GM08714 (cell line): ENCODE measurements at regions not wholly inside any gene's neighbourhood (a gene's known extent, or its start where the extent isn't known, plus 50 kb on each side); places are given as distances from the start of the nearest gene placed in this dataset.

Experiments
- H3K4me3 ChIP-seq: fragments of 200-500 bp; sonication (Bioruptor generic); 2 replicates; pipeline ENCODE4 v1.5.1; 2014; ENCODE audit warnings: mild to moderate bottlenecking, low read length, inconsistent platforms
- ZNF274 ChIP-seq: IDR thresholded peaks from 2 replicates; pipeline ENCODE4 v1.6.1; 2012; ENCODE audit warnings: mild to moderate bottlenecking, low read depth, low read length

DNA sequence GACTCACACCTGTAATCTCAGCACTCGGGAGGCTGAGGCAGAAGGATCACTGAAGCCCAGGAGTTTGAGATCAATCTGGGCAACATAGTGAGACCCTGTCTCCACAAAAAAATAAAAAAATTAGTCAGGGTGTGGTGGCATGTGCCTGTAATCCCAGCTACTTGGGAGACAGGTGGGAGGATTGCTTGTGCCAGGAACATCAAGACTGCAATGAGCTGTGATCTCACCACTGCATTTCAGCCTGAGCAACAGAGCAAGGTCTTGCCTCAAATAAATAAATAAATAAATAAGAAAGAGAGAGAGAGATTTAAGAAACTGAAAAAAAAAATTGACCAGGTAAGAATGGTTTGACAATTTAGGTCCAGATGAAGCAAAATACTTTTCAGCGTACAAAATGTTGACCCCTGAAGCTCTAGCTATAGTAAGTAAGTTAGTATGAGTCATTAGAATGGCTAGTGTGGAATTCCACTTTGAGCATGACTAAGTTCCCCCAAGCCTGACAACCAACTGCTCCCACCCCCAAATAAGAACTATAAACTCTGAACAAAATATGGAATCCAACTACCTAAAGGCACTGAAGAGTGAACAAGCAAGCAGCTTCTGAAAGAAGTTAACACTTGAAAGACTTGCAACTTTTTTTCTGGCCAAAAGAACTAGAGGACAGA is 217.8 kb upstream of the TLE4 start:
- no peak for TF ChIP-seq ZNF274
- no peak overlapping the region for H3K4me3 ChIP-seq

DNA sequence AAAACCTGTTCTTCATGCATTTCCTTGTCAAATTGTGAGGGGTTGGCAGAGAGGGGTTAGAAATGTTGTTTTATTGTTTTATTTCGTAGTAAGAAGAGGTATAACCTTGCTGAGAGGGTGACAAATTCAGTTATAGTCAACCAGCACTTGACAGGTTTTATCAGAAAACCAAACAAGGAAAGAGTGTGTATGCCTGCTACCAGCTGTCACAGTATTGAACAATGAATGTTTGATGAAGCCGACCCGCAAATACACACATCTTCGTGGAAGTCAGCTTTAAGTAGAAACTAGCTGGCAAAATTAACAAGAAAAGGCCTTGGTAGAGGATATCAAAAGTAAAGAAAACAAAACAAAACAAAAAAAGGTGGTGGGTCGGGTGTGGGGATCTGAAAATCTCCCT is 214.6 kb upstream of the TLE4 start:
- TF ChIP-seq ZNF274, result no peak
- H3K4me3 ChIP-seq, result no peak overlapping the region

DNA sequence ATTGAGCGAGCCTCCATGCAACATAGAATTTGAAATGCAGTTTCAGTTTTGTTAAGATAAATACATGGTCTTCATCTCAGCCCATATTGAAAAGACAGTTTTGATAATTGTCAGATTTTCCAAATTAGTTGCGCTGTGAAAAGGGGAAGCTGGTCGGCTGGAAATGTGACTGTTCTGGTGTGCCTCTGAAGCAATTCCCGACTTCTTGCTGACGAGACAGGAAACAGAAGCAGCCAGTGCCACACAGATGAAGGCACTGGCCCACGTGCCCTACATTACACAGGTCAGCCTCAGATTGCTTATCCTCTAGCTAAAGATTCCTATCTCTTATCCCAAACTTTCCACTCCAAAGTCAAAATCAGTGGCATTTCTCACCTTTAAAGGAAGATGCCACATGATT is 214.1 kb upstream of the TLE4 start:
- no peak overlapping the region for H3K4me3 ChIP-seq
- no peak for TF ChIP-seq ZNF274

DNA sequence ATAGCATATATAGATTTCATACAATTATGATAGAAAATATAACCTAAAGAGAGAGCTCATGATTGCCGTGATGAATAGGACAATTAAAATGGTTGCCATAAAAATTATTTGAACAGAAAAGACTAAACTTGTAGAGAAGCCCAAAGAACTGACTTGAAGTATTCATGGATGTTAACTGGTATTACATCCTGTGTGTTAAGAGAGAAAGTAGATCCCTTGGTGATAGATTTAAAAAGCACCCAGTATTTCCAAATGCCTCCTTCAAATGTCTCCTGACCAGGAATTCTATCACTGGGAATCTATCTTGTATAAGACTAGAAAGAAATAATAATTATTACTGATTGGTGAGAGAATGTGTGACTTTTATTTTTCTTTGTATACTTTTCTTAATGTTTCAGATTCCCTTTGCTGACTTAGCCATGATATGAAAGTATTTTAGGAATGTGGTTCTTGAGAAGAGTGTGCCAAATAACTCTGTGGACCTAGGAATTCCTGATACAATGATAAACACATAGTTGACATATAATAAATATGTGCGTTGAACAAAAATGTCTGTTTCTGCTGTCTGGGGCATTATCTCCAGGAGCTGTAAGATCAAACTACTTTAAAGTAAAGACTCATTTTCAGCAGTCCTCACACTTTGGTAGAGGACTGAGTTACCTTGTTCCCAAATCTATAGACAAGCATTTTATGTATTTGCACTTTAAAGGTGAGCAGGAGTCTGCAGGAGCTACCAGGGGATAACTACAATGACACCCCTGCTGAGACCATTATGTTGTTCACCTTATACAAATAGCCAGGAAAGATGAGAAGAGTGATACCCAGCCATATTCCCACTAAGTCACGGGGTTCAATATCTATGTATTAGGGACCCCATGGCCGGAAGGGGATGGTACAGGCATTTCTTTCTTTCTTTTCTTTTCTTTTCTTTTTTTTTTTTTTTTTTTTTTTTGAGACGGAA is 211.1 kb upstream of the TLE4 start:
- TF ChIP-seq ZNF274, result no peak
- no peak overlapping the region for H3K4me3 ChIP-seq

DNA sequence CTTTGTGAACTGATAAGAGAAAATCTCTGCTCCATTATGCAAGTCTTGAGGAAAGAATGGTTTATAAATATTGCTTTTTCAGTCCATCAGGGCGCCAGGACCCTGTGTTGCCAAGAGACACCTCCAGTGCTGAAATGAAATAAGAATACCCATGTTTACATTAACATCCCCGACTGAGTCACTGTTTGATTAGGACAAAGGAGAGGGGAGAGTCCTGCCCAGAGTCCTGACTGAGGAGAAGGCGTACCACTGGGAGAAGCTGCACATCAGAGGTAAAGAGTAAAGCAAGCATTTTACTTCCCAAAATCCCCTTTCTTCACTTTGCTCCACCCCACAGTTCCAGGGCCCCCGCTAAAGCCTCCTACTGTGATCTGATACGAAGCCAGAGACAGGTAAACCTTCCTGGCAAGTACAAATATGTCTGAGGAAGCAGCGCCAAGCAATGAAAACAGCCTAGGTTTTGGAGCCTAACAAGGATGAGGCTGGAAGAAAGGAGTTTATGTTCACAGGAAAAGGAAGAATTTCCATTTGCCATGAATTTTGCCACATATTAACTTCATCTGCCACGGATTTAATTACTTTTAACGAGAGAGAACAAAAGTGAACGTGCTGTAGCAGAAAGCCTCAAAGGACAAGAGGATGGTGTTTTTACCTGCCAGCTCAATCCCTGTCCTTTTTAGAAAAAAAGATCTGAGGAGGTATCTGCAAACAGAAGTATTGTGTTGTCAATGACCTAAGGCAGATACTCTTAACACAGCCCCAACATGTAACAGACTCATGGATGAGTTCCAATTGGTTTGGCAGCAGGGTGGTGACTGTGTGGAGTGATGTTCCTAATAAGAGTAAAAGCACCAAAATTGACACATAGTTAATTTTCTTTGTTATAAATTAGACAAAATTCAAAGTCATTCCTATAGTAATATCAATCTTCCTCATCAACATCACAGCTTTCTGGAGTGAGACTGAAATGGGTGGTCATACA is 209.4 kb upstream of the TLE4 start:
- no peak overlapping the region for H3K4me3 ChIP-seq
- no peak for TF ChIP-seq ZNF274

DNA sequence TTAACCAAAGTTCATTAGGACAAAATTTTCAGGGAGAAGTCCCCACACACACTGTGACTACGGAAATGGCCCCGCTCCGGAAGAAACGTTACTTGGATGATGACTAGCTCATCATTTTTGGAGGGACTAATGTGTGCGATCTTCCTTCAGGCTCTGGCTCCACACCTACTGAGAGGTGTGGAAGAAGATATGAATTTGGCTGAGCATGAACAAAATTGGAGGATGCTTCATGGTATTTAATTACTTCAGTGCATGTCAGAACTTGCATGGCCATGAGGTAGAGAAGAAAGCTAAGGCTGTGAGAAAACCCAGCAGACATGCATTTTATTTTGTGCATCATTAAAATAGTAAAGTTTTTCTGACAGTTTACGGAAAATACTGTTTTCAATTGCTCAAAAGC is 202.1 kb upstream of the TLE4 start:
- no peak overlapping the region for H3K4me3 ChIP-seq
- no peak for TF ChIP-seq ZNF274

DNA sequence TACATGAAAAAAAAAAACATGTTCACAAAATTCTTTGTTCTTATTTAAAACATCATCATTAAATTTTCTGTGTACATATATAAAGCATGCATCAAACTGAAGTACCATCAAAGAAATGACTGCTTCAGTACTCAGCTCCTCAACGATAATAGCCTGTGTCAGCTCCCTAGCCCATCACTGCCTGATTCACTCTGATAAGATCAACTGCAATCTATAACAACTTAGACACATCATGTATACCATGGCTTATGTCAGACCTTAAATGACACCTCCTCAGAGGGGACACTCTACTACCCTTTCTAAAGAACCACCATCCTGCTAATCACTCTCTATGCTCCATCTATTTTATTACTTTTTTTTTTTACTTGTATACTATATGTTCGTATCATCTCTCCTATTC is 200.5 kb upstream of the TLE4 start:
- H3K4me3 ChIP-seq, result no peak overlapping the region
- no peak for TF ChIP-seq ZNF274

DNA sequence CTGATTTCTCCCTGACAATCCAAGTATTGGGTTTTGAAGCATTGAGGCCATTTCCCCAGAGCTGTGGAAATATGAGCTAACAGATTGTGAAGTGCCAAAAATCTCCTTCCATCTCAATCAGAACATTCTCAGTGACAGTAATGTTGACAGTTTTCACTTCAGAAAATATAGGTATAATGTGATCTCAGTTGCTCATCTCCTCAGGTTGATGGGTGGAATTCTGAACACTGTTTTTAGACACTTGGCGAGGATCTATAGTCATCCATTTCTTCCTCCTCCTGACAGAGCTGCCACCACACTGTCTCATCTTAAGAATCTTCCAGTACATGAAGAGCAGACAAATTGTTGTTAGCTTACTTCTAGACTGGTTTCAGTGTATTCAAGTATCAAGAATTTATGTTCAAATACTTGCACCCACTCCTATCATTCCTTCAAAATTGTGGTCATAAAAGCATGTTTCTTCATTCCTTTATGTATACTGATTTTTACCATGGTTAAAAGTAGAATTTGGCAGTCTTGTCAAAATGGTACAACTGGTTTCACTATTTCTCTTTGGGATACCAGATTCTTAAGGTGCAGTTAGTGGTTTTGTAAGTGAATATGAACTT is 199.7 kb upstream of the TLE4 start:
- no peak overlapping the region for H3K4me3 ChIP-seq
- no peak for TF ChIP-seq ZNF274

DNA sequence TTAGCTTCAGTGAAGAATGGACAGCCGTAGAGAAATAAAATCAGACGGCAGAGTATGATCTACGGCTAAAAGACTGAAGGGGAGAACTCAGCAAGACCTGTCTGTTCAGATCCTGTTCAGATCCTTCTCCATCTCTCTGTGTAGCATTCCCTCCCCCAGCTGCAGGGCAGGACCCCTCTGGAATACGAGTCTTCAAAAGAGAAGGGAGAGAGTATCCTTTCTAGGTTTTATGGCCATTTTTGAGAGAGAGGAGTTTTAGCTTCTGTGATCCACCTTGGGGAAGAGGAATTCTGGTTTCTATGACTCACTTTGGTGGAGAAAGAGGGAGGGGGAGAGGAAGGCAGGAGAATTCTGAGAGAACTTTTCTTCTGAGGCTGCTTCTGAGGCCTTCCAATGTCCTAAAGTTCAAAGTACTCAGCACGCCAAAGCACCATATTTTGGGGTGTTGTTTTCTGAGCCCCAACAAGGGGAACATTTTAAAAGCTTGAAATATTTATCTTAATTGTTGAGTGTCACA is 194.4 kb upstream of the TLE4 start:
- no peak for TF ChIP-seq ZNF274
- no peak overlapping the region for H3K4me3 ChIP-seq

DNA sequence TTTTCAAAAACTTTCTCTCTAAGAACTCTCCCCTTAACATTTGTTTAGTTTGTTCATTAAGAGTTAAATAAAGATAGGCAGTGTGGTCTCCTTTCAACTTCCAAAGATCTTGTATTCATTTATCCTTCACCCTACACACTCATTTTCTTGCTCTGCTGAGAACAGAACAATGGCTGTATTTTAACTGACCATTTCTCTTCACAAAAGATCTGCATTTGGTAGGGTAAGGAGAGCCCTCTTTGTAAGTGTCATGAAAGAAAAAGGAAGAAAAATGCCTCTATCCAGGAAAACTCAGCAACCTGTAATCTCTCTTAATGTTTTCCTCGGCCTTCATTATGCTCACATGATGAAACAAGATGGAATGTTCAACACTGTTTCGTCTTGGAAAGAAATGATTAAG is 193.7 kb upstream of the TLE4 start:
- H3K4me3 ChIP-seq, result no peak overlapping the region
- no peak for TF ChIP-seq ZNF274

DNA sequence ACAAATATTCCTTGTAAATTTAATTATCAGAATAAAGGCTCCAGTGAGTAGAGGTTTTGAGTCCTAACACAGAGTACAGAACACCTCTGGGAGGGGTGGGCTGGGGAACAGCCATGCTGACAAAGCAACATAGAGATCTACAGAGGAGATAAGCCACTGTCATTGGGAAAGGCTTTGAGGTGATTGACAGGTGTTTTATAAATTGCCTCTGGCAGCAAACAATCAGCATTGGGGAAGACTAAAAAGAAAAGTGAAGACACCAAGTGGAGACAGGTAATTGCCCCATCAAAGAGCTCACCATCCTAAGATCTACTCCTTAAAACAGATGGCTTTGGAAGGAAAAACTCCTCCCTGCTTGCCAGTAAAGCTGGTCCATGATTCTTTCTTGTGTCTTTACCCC is 189.7 kb upstream of the TLE4 start:
- no peak for TF ChIP-seq ZNF274
- no peak overlapping the region for H3K4me3 ChIP-seq

DNA sequence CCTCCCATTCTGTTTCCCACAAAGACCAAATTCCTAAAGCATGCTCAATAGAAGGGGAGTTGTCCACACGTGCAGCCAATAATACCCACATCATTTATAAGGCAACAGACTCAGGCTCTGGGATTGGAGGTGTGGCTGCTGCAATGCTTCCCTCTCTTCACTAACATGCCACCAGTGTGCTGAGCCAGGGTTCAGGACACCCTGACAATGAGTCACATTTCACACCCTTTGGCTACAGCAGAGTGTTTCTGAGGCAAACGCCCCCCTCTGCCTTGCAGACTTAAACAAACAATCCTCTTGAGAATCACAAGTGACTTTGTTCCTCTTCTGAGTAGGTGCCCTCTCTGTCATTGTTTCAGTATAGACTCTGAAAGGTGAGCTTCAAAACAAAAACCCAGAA is 189.3 kb upstream of the TLE4 start:
- TF ChIP-seq ZNF274, result no peak
- H3K4me3 ChIP-seq, result no peak overlapping the region

DNA sequence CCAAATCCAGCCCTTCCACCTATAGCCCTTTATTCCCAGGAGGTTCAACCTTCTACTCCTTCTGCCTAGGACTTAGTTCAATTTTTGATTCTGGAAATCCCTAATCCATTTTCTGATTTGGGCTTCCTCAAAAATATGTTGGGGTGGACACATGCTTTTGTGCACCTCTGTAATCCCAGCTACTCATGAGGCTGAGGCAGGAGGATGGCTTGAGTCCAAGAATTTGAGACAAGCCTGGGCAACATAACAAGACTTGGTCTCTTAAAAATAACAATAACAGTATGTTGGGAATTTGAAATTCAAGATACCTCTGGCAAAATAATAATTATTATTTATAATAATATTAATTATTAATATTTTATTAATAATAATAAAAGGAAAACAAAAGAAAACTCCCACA is 188.7 kb upstream of the TLE4 start:
- no peak overlapping the region for H3K4me3 ChIP-seq
- TF ChIP-seq ZNF274, result no peak

DNA sequence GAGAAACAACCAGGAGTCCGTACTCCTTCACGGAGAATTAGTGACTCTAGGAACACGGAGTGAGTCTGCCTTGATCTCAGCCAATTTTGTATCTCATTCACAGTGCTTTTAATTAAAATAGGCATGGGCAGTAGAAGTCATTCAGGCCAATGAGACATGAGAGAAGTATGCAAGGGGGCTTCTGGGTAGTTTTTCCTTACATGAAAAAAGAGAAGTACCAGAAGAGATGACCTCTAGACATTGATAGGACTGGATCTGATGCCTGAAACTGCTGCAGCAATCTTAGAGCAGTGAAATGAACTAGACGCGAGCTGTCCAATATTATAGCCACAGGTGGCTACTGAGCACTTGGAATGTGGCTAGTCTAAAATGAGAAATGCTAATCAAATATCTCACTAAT is 187.7 kb upstream of the TLE4 start:
- H3K4me3 ChIP-seq, result no peak overlapping the region
- no peak for TF ChIP-seq ZNF274

DNA sequence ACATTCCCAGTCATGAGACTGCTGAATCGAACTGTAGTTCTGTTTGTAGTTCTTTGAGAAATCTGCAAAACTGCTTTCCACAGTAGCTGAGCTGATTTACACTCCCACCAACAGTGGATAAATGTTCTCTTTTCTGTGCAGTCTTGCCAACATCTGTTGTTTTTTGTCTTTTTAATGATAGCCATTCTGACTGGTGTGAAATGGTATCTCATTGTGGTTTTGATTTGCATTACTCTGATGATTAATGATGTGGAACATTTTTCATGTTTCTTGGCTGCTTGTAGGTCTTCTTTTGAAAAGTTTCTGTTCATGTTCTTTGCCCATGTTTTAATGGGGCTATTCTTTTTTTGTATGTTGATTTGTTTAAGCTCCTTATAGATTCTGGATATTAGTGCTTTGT is 187.3 kb upstream of the TLE4 start:
- no peak overlapping the region for H3K4me3 ChIP-seq
- no peak for TF ChIP-seq ZNF274
